DMS79 treated with DMSO at 0.1 percent for 48 hours (cell line): ENCODE measurements at regions not wholly inside any gene's neighbourhood (a gene's known extent, or its start where the extent isn't known, plus 50 kb on each side); places are given as distances from the start of the nearest gene placed in this dataset.
A peak's percentile ranks its signal among the peaks of the same experiment; 100 is the strongest.

ENCODE experiments used
- DNase-seq: peaks from one replicate; lab custom pipeline; 2025; lab: John Stamatoyannopoulos, UW

DNA sequence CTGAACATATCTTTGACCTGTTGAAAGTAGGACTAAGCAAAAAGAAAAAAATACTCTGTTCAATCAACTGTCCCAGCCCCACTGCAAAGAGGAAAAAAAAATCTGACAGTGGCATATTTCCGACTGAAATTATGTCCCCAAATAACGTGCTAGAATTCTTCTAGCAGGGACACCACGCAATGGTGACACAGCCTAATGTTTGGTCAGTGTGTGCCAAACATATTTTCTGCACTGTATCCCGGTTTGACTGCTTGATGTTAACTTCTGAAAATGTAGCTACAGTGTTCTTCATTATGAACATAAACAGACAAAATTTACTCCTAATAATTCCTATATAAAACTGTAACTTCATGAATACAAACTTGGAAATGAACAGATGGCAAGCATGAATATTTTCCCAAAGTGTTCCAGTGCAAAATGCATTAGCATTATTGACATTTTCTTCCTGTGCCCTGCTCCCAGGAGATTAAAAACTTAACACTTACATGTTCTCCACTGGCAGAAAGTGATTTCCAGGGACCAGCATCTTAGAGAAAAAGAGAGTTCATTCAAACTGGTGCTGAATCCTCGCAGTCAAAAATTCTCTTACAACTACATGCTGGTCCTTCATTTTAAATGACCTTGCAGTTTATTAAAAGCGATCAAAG is 72.4 kb upstream of the SYT1 start:
- DNase-seq, result no peak

DNA sequence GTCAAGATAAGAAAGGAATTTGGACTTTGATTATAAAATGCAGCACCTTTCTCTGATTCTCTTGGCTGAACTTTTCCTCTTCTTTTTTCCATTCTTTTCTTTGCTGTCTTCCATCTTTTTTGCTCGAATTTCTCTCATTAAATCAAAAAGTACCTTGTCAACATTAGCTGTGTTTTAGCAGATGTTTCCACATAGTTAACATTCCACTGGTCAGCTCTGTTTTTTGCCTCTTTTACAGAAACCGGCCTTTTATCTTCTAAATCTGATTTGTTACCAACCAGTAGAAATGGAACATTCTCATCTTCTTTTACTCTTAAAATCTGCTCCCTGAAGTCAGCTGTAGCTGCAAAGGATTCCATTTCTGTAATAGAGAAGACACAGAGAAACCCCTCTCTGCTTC is 71.1 kb upstream of the SYT1 start:
- DNase-seq, result no peak

DNA sequence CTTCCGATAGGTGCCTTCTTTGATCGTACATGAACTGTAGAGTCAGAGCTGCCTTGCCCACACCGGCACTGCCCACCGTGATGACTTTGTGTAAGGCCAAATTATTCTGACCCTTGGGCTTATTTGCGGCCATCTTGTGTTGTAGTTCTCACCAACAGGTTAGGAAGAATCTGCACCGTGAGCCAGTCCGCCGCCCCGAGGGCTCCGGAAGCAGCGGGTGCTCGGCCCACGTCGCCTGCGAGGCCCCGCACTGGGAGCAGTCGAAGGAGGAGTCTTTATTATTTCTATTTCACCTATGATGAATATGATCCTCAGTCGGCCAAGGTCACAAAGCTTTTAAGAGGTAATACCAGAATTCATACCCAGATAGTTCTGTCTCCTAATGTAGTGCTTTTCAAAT is 70.6 kb upstream of the SYT1 start:
- no peak for DNase-seq

DNA sequence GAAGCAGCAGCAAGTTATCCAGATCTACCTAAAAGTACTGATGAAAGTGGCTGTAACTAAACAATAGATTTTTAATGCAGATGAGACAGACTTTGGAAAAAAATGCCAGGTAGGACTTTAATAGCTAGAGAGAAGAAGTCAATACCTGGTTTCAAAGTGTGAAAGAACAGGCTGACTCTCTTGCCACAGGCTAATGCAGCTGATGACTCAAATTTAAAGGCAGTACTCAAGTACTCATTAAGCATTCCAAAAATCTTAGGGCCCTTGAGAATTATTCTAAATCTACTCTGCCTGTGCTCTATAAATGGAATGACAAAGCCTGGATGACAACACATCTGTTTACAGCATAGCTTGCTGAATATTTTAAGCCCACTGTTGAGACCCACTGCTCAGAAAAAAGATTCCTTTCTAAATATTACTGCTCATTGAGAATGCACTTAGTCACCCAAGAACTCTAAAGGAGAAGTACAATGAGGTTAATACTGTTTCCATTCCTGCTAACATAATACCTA is 68.6 kb upstream of the SYT1 start:
- DNase-seq, result no peak

DNA sequence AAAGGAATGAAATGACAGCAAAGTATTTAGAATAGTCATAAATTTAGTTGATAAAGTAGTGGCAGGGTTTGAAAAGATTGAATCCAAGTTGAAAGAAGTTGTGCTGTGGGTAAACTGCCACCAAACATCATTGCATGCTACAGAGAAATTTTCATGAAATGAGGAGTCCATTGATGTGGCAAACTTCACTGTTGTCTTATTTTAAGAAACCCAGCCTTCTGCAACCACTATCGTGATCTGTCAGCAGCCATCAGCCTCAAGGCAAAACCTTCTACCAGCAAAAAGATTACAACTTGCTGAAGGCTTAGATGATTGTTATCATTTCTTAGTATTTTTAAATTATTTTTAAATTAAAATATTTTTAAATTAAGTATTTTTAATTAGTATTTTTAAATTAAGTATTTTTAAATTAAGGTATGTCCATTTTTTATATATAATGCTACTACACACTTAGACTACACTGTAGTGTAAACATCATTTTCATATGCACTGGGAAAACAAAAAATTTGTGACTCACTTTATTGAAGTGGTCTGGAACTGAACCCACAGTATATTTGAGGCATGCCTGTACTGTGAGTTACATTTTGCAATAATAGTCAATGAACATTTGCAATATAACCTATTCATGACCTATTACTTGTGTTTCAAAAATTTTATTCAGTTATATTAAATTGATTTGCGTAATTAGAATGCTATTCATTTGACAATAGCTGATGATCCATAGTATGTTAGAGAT is 67.2 kb upstream of the SYT1 start:
- DNase-seq, result no peak

DNA sequence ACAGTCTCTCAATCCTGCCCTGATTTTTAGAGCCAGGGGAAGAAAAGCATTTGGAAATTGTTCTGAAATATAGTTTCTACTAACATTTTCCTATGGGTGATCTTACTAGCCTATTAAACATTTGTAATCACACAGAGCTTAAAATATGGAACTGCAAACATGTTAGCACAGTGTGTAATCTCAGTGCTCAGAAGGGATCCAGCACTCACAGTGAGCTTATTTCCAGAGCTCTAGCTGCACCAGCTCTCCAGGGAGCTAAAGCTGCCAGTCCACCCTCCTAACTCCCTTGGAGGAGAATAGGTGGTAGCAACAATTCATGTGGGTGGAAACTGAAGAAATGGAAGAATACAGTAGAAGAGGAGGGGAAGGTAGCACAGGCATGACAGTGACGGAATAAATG is 64.9 kb upstream of the SYT1 start:
- DNase-seq, result no peak

DNA sequence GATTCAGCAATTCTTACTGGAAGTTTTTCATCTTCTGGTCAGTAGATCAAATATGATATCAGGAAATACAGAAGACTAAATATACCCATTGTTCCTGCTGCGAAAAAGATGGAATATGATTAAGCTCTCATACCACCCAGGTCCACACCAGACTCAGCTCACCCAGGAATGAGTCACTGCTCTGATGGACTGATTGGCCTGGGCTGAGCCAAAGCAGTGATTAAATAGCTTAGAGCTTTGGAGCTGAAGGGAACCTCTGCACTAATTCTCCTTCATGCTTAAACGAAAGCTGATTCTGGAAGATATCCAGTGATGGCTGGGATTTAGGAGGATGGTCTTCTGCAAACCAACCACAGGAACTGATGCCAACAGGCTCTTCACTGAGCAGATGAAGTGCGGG is 62.0 kb upstream of the SYT1 start:
- peak; percentile 21 for DNase-seq

DNA sequence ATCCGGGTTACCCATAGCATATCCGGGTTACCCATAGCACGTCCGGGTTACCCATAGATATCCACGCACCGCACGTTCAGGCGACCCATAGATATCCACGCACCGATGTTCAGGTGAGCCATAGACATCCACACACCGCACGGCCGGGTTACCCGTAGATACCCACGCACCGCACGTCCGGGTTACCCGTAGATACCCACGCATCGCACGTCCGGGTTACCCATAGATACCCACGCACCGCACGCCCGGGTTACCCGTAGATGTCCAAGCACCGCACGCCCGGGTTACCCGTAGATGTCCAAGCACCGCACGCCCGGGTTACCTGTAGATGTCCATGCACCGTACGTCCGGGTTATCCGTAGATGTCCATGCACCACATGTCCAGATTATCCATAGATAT is 60.3 kb upstream of the SYT1 start:
- no peak for DNase-seq
